Left ventricle myocardium inferior (tissue), 1 donor: ENCODE measurements at regions not wholly inside any gene's neighbourhood (a gene's known extent, or its start where the extent isn't known, plus 50 kb on each side); places are given as distances from the start of the nearest gene placed in this dataset.

Source experiments
- DNase-seq: peaks from one replicate; pipeline ENCODE4 v3.0.0-alpha.2; 2020
- H3K27ac ChIP-seq: fragments of 200-600 bp; replicated peaks from 2 replicates; pipeline ENCODE4 v1.8.0; 2021
- H3K27me3 ChIP-seq: fragments of 200-600 bp; 2 replicates; pipeline ENCODE4 v1.8.0; 2021; ENCODE audit warnings: low read depth
- H3K36me3 ChIP-seq: fragments of 200-600 bp; 2 replicates; pipeline ENCODE4 v1.8.0; 2021
- H3K4me1 ChIP-seq: fragments of 200-600 bp; 2 replicates; pipeline ENCODE4 v1.8.0; 2021
- H3K4me3 ChIP-seq: fragments of 200-600 bp; 2 replicates; pipeline ENCODE4 v1.8.0; 2021; ENCODE audit warnings: mild to moderate bottlenecking, moderate library complexity
- H3K9me3 ChIP-seq: fragments of 200-600 bp; replicated peaks from 2 replicates; pipeline ENCODE4 v1.8.0; 2021
- CTCF ChIP-seq: fragments of 200-600 bp; IDR thresholded peaks from 2 replicates; pipeline ENCODE4 v1.8.0; 2021; ENCODE audit warnings: antibody characterized with exemption, mild to moderate bottlenecking, borderline replicate concordance
- intact Hi-C: fragments of 100-400 bp; cut with micrococcal nuclease; formaldehyde crosslinking; loops from one replicate; pipeline ENCODE4 v1.11.0; 2022
- donor health status: DM: no; HTN: yes; CAD: no; lungs with severe emphysema.

GRCh38 chr7:124269774-124270173, 236.9 kb upstream of the TMEM229A start:
- TF ChIP-seq CTCF: no peak
- Histone ChIP-seq H3K9me3 (no peaks in the 10 kb centered on the region), H3K36me3 (no peaks in the 10 kb centered on the region), H3K27me3 (no peaks in the 10 kb centered on the region), H3K4me1 (no peaks in the 10 kb centered on the region), H3K27ac (no peak overlapping the region), H3K4me3 (no peak overlapping the region)
- intact Hi-C loops: no loop called here
- DNase-seq: no peak

GRCh38 chr7:124267154-124267553, 234.3 kb upstream of the TMEM229A start:
- Histone ChIP-seq H3K27ac (no peak overlapping the region), H3K4me3 (no peak overlapping the region), H3K4me1 (no peaks in the 10 kb centered on the region), H3K9me3 (no peaks in the 10 kb centered on the region), H3K27me3 (no peaks in the 10 kb centered on the region), H3K36me3 (no peaks in the 10 kb centered on the region)
- no peak for DNase-seq
- TF ChIP-seq CTCF: no peak
- intact Hi-C loops: no loop called here

- no peak overlapping the region for H3K27ac ChIP-seq
- no peaks in the 10 kb centered on the region for H3K9me3 ChIP-seq
- no peak overlapping the region for H3K4me3 ChIP-seq
- no peak for TF ChIP-seq CTCF
- DNase-seq: no peak
- intact Hi-C loops: no loop called here
- H3K36me3 ChIP-seq: no peaks in the 10 kb centered on the region
- no peaks in the 10 kb centered on the region for H3K27me3 ChIP-seq
- no peaks in the 10 kb centered on the region for H3K4me1 ChIP-seq
These were observed 230.5 kb upstream of the TMEM229A start for GRCh38 chr7:124263232-124263827.

GRCh38 chr7:124261710-124262109, 228.8 kb upstream of the TMEM229A start:
- Histone ChIP-seq H3K36me3 (no peaks in the 10 kb centered on the region), H3K27me3 (no peaks in the 10 kb centered on the region), H3K4me1 (peaks cover 8% of the 10 kb centered on the region), H3K27ac (no peak overlapping the region), H3K9me3 (no peaks in the 10 kb centered on the region), H3K4me3 (no peak overlapping the region)
- intact Hi-C loops: no loop called here
- DNase-seq: no peak
- TF ChIP-seq CTCF: no peak

GRCh38 chr7:124257638-124258308, 224.9 kb upstream of the TMEM229A start:
- DNase-seq: no peak
- Histone ChIP-seq H3K4me1 (peaks cover 25% of the 10 kb centered on the region), H3K27me3 (no peaks in the 10 kb centered on the region), H3K9me3 (no peaks in the 10 kb centered on the region), H3K4me3 (no peak overlapping the region), H3K27ac (no peak overlapping the region), H3K36me3 (no peaks in the 10 kb centered on the region)
- intact Hi-C loops: no loop called here
- TF ChIP-seq CTCF: no peak
